ENCODE measurements at regions not wholly inside any gene's neighbourhood (a gene's known extent, or its start where the extent isn't known, plus 50 kb on each side); places are given as distances from the start of the nearest gene placed in this dataset.

GRCh38 chr2:234571620-234572407 is 74.9 kb upstream of the ARL4C start:
- ChIA-PET CTCF (no interaction called here), POLR2A (ENCODE audit: unreplicated experiment) (no interaction called here)
- DNase-seq (no peak), ATAC-seq (no peak)
- TF ChIP-seq CTCF (conservative IDR thresholded peaks at IDR 0.05; ENCODE audit: low read depth, low read length), result no peak
- TF ChIP-seq EZH2phosphoT487 (IDR thresholded peaks at IDR 0.05; ENCODE audit: borderline replicate concordance, low read length), result no peak
- TF ChIP-seq EZH2 (IDR thresholded peaks at IDR 0.05; ENCODE audit: low read length, unreplicated experiment), result no peak
- Histone ChIP-seq H3K4me1 (ENCODE audit: insufficient read depth, low read length) (no peaks in the 10 kb centered on the region), H3K27me3 (ENCODE audit: low read length) (no peaks in the 10 kb centered on the region), H3K79me2 (ENCODE audit: low read length) (no peaks in the 10 kb centered on the region), H3K9me2 (replicated peaks; ENCODE audit: low read length) (no peaks in the 10 kb centered on the region), H3K9me3 (ENCODE audit: low read length) (no peaks in the 10 kb centered on the region), H2AFZ (ENCODE audit: low read length) (no peak overlapping the region), H3F3A (ENCODE audit: low read length, unreplicated experiment) (no peaks in the 10 kb centered on the region), H3K4me3 (ENCODE audit: low read length) (no peak overlapping the region), H3K36me3 (ENCODE audit: low read depth, low read length) (no peaks in the 10 kb centered on the region), H3K4me2 (ENCODE audit: low read length) (no peak overlapping the region), H4K20me1 (ENCODE audit: low read length) (no peaks in the 10 kb centered on the region), H3K9ac (ENCODE audit: low read length) (no peak overlapping the region), H3K27ac (ENCODE audit: low read length) (no peak overlapping the region)
- intact Hi-C loops (cut with micrococcal nuclease), result no loop called here
- BruUV-seq (replicated peaks), result no TSS peak

- Histone ChIP-seq H3K4me1 (ENCODE audit: insufficient read depth, low read length) (no peaks in the 10 kb centered on the region), H4K20me1 (ENCODE audit: low read length) (no peaks in the 10 kb centered on the region), H3K9ac (ENCODE audit: low read length) (no peak overlapping the region), H2AFZ (ENCODE audit: low read length) (no peak overlapping the region), H3K9me3 (ENCODE audit: low read length) (no peaks in the 10 kb centered on the region), H3K9me2 (replicated peaks; ENCODE audit: low read length) (no peaks in the 10 kb centered on the region), H3K27ac (ENCODE audit: low read length) (no peak overlapping the region), H3K36me3 (ENCODE audit: low read depth, low read length) (no peaks in the 10 kb centered on the region), H3K27me3 (ENCODE audit: low read length) (no peaks in the 10 kb centered on the region), H3F3A (ENCODE audit: low read length, unreplicated experiment) (no peaks in the 10 kb centered on the region), H3K4me2 (ENCODE audit: low read length) (no peak overlapping the region), H3K79me2 (ENCODE audit: low read length) (no peaks in the 10 kb centered on the region), H3K4me3 (ENCODE audit: low read length) (no peak overlapping the region)
- DNase-seq (no peak), ATAC-seq (no peak)
- CTCF ChIA-PET, result no interaction called here
- intact Hi-C loops (cut with micrococcal nuclease), result no loop called here
- POLR2A ChIA-PET (ENCODE audit: unreplicated experiment), result no interaction called here
- BruUV-seq (replicated peaks), result no TSS peak
- TF ChIP-seq EZH2phosphoT487 (IDR thresholded peaks at IDR 0.05; ENCODE audit: borderline replicate concordance, low read length) (no peak), CTCF (conservative IDR thresholded peaks at IDR 0.05; ENCODE audit: low read depth, low read length) (no peak), EZH2 (IDR thresholded peaks at IDR 0.05; ENCODE audit: low read length, unreplicated experiment) (no peak)
Measured at GRCh38 chr2:234570476-234570875, 73.6 kb upstream of the ARL4C start.

DNA sequence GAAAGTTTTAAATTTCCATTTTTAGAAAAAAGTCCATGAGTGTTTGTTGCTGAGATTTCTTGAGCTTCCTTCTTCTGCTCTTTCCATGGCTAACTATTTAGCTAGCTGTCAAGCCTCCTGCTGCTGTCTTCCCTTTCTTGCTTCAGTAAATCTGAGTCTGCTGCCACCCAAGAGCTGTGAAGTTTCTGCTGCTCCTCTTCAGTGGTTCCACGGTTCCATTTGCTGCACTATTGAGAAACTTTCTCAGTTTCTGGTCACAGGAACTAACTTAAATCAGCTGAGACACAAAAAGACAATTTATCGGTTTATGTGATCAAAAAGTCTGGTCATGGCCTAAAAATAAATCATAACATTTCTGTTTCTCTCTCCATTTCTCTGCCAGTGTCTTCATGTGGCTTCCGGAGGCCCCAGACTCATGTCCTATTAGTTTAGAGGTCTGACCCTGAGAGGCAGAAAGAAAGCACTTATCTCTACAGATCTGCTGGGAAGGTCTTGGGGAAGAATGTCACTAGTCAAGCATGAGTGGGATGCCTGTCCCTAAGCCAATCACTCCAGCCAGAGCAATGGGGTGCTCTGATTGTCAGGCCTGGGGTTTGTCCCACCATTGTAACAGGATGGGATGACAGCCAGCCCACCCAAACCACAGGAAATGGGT is 73.0 kb upstream of the ARL4C start:
- intact Hi-C loops (cut with micrococcal nuclease), result no loop called here
- H2AFZ ChIP-seq (ENCODE audit: low read length), result no peak overlapping the region
- H3K27ac ChIP-seq (ENCODE audit: low read length), result no peak overlapping the region
- ChIA-PET CTCF (no interaction called here), POLR2A (ENCODE audit: unreplicated experiment) (no interaction called here)
- H3K4me1 ChIP-seq (ENCODE audit: insufficient read depth, low read length), result no peaks in the 10 kb centered on the region
- no peaks in the 10 kb centered on the region for H3K9me2 ChIP-seq (replicated peaks; ENCODE audit: low read length)
- no peak for ATAC-seq
- no peaks in the 10 kb centered on the region for H3K36me3 ChIP-seq (ENCODE audit: low read depth, low read length)
- BruUV-seq (replicated peaks), result no TSS peak
- no peak overlapping the region for H3K4me3 ChIP-seq (ENCODE audit: low read length)
- H3K79me2 ChIP-seq (ENCODE audit: low read length), result no peaks in the 10 kb centered on the region
- no peaks in the 10 kb centered on the region for H4K20me1 ChIP-seq (ENCODE audit: low read length)
- no peak for TF ChIP-seq CTCF (conservative IDR thresholded peaks at IDR 0.05; ENCODE audit: low read depth, low read length)
- no peak for TF ChIP-seq EZH2 (IDR thresholded peaks at IDR 0.05; ENCODE audit: low read length, unreplicated experiment)
- TF ChIP-seq EZH2phosphoT487 (IDR thresholded peaks at IDR 0.05; ENCODE audit: borderline replicate concordance, low read length), result no peak
- no peaks in the 10 kb centered on the region for H3K9me3 ChIP-seq (ENCODE audit: low read length)
- H3F3A ChIP-seq (ENCODE audit: low read length, unreplicated experiment), result no peaks in the 10 kb centered on the region
- H3K27me3 ChIP-seq (ENCODE audit: low read length), result no peaks in the 10 kb centered on the region
- H3K9ac ChIP-seq (ENCODE audit: low read length), result no peak overlapping the region
- H3K4me2 ChIP-seq (ENCODE audit: low read length), result no peak overlapping the region
- no peak for DNase-seq
